Keratinocyte (primary cell): ENCODE measurements at regions not wholly inside any gene's neighbourhood (a gene's known extent, or its start where the extent isn't known, plus 50 kb on each side); places are given as distances from the start of the nearest gene placed in this dataset.

Experiments
- DNase-seq: peaks from one replicate; pipeline ENCODE4 v3.0.0-alpha.2; 2011; ENCODE audit warnings: low read depth, missing footprints, low spot score
- FAIRE-seq: peaks from 2 replicates; lab custom pipeline; 2011; peaks lifted over from hg19 to GRCh38; lab: Jason Lieb, UNC
- H2AFZ ChIP-seq: 2 replicates; pipeline ENCODE4 v1.6.0; 2012; ENCODE audit warnings: low read length, control low read depth, inconsistent platforms; ENCODE audit not compliant: control insufficient read depth
- H3K27ac ChIP-seq: 2 replicates; pipeline ENCODE4 v1.5.1; 2011; ENCODE audit warnings: low read length; ENCODE audit not compliant: control insufficient read depth, insufficient read depth
- H3K27me3 ChIP-seq: 3 replicates; pipeline ENCODE4 v1.6.0; 2011; ENCODE audit warnings: low read length; ENCODE audit not compliant: control insufficient read depth, insufficient read depth; ENCODE audit errors: extremely low read depth
- H3K36me3 ChIP-seq, 2 experiments: 2 replicates in 1 of 2; 3 replicates in 1 of 2; pipeline ENCODE4 v1.5.1; 2011; ENCODE audit warnings: low read length in 2 of 2, mild to moderate bottlenecking in 1 of 2; ENCODE audit not compliant: control insufficient read depth in 2 of 2, insufficient read depth in 2 of 2; ENCODE audit errors: extremely low read depth in 1 of 2
- H3K4me1 ChIP-seq: 3 replicates; pipeline ENCODE4 v1.5.1; 2011; ENCODE audit warnings: low read length; ENCODE audit not compliant: control insufficient read depth, insufficient read depth; ENCODE audit errors: extremely low read depth
- H3K4me2 ChIP-seq: 3 replicates; pipeline ENCODE4 v1.6.0; 2011; ENCODE audit warnings: low read depth, low read length; ENCODE audit not compliant: control insufficient read depth, insufficient read depth; ENCODE audit errors: extremely low read depth
- H3K4me3 ChIP-seq, 3 experiments: fragments of 200-600 bp in 1 of 3; sonication (generic) in 1 of 3; 2 replicates in 2 of 3; 3 replicates in 1 of 3; pipeline ENCODE4 v1.5.1; 2011 to 2016; ENCODE audit warnings: low read length in 3 of 3, mild to moderate bottlenecking in 3 of 3, control low read depth in 2 of 3, inconsistent platforms in 1 of 3, low read depth in 1 of 3, mixed read lengths in 1 of 3, mixed run types in 1 of 3, moderate library complexity in 1 of 3; ENCODE audit not compliant: control insufficient read depth in 2 of 3, insufficient read depth in 2 of 3; ENCODE audit errors: extremely low read depth in 1 of 3
- H3K79me2 ChIP-seq: 2 replicates; pipeline ENCODE4 v1.6.0; 2012; ENCODE audit warnings: low read length; ENCODE audit not compliant: control insufficient read depth, insufficient read depth
- H3K9ac ChIP-seq: 3 replicates; pipeline ENCODE4 v1.6.0; 2011; ENCODE audit warnings: low read length; ENCODE audit not compliant: control insufficient read depth, insufficient read depth; ENCODE audit errors: extremely low read depth
- H3K9me1 ChIP-seq: 3 replicates; pipeline ENCODE4 v1.6.0; 2011; ENCODE audit warnings: low read length; ENCODE audit not compliant: control insufficient read depth, insufficient read depth; ENCODE audit errors: extremely low read depth
- H3K9me3 ChIP-seq: 2 replicates; pipeline ENCODE4 v1.5.1; 2012; ENCODE audit warnings: low read depth, low read length; ENCODE audit not compliant: control insufficient read depth
- H4K20me1 ChIP-seq: 3 replicates; pipeline ENCODE4 v1.6.0; 2011; ENCODE audit warnings: low read length; ENCODE audit not compliant: control insufficient read depth, insufficient read depth; ENCODE audit errors: extremely low read depth
- EZH2 ChIP-seq: IDR thresholded peaks from one replicate; pipeline ENCODE4 v1.6.1; 2012; ENCODE audit warnings: inconsistent platforms, mild to moderate bottlenecking, low read length, moderate library complexity
- dilution Hi-C: fragments of 300-500 bp; cut with MboI; formaldehyde crosslinking; loops from one replicate; pipeline ENCODE4 v1.7.0; 2020; ENCODE audit warnings: low sequenced_read_pairs; ENCODE audit not compliant: extremely low pct_ligation_motif_present
- TF ChIP-seq, protein P1 (sequence below), 3 experiments: IDR thresholded peaks in 1 of 3; conservative IDR thresholded peaks in 1 of 3; optimal IDR thresholded peaks in 1 of 3; 2 replicates in 2 of 3; 3 replicates in 1 of 3; pipeline versions ENCODE3 to v1.5.1; 2011; ENCODE audit warnings: low read length in 3 of 3, mild to moderate bottlenecking in 3 of 3, moderate library complexity in 2 of 3, control low read depth in 1 of 3, inconsistent platforms in 1 of 3; ENCODE audit not compliant: insufficient read depth in 2 of 3; ENCODE audit errors: extremely low read depth in 1 of 3

DNA sequence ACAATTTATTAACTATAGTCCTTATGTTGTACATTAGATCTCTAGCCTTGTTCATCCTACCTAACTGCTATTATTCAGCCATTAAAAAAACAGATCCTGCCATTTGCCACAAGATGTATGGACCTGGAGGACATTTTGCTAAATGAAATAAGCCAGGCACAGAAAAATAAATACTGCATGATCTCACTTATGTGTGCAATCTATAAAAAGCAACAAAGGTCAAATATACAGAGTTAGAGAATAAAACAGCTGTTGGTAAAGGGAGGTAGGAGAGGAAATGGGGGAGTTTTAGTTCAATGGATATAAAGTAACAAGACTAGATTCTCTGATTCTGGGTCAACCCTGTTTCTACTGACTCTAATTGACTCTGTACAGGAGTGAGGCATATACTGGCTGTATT, 103.3 kb upstream of the FAM9C start:
- H3K79me2 ChIP-seq = no peaks in the 10 kb centered on the region
- H3K4me3 ChIP-seq = no peak overlapping the region
- FAIRE-seq = no peak
- no peak for TF ChIP-seq EZH2
- H4K20me1 ChIP-seq = no peaks in the 10 kb centered on the region
- H3K9me1 ChIP-seq = no peaks in the 10 kb centered on the region
- dilution Hi-C loops = no loop called here
- H3K27ac ChIP-seq = no peak overlapping the region
- H3K4me1 ChIP-seq = no peaks in the 10 kb centered on the region
- no peak overlapping the region for H3K4me2 ChIP-seq
- DNase-seq = no peak
- H2AFZ ChIP-seq = no peak overlapping the region
- no peaks in the 10 kb centered on the region for H3K36me3 ChIP-seq
- no peaks in the 10 kb centered on the region for H3K9me3 ChIP-seq
- H3K9ac ChIP-seq = no peak overlapping the region
- H3K27me3 ChIP-seq = no peaks in the 10 kb centered on the region

DNA sequence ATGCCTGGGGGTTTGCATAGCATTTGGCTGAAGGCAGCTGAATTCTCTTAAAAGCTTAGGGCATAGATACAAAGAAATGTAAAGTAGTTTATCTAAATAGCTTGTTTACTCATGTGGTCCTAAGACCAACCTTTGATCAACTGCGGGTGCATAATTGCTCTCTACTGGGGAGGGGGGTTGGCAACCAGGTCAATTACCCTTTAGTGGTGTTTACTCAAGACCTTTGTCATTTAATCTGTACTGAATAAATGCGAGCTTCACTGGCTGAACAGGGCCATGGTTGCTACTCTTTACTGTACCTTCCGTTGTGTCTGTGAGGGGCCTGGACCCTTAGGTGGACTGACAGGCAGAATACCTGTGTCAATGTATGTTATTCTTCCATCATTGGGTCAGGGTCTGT, 102.7 kb upstream of the FAM9C start:
- TF ChIP-seq EZH2 = no peak
- TF ChIP-seq, protein P1, sequence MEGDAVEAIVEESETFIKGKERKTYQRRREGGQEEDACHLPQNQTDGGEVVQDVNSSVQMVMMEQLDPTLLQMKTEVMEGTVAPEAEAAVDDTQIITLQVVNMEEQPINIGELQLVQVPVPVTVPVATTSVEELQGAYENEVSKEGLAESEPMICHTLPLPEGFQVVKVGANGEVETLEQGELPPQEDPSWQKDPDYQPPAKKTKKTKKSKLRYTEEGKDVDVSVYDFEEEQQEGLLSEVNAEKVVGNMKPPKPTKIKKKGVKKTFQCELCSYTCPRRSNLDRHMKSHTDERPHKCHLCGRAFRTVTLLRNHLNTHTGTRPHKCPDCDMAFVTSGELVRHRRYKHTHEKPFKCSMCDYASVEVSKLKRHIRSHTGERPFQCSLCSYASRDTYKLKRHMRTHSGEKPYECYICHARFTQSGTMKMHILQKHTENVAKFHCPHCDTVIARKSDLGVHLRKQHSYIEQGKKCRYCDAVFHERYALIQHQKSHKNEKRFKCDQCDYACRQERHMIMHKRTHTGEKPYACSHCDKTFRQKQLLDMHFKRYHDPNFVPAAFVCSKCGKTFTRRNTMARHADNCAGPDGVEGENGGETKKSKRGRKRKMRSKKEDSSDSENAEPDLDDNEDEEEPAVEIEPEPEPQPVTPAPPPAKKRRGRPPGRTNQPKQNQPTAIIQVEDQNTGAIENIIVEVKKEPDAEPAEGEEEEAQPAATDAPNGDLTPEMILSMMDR (optimal IDR thresholded peaks at IDR 0.05 in 1 of 3, IDR thresholded peaks at IDR 0.05 in 1 of 3, conservative IDR thresholded peaks at IDR 0.05 in 1 of 3; ENCODE audit: extremely low read depth in 1 of 3, insufficient read depth in 2 of 3, low read length in 3 of 3) = no peak
- H3K9ac ChIP-seq = no peak overlapping the region
- dilution Hi-C loops = no loop called here
- no peak overlapping the region for H2AFZ ChIP-seq
- no peaks in the 10 kb centered on the region for H3K9me1 ChIP-seq
- no peaks in the 10 kb centered on the region for H3K79me2 ChIP-seq
- FAIRE-seq (no peak), DNase-seq (no peak)
- H3K27me3 ChIP-seq = no peaks in the 10 kb centered on the region
- no peaks in the 10 kb centered on the region for H3K36me3 ChIP-seq
- H3K27ac ChIP-seq = no peak overlapping the region
- H3K9me3 ChIP-seq = no peaks in the 10 kb centered on the region
- H4K20me1 ChIP-seq = no peaks in the 10 kb centered on the region
- H3K4me3 ChIP-seq = no peak overlapping the region
- H3K4me2 ChIP-seq = no peak overlapping the region
- H3K4me1 ChIP-seq = no peaks in the 10 kb centered on the region

DNA sequence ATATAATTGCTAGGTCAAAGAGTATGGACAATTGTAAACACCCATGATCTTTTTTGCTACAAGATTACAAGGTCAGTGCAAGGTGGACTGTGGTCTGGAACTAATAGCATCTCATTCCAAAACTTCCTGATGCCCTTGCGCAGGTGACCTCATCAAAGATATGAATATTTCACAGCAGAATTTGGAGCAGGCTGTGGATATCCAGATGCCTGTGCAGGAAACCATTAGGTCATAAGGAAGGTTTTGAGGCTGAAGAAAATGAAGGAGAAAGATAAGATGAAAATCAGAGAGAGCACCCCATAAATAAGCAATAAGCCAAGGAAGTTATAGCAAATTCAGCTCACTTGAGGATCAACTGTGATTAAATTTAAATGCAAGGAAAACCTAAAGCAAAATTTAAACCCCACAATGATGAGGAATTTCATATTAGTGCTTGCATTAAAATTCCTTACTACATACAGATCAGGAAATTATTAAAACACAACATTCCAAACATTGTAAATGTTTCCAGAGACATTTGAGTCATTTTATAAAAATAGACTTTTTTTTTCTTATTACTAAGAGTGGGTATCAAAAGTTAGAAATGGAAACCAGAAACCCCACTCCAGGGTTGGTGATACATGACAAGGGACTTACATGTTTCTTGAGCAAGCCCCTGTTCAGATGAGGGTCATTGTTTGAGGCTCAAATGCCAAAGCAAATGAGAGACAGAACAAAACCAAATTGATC, 100.7 kb upstream of the FAM9C start:
- Histone ChIP-seq H3K9me1 (no peaks in the 10 kb centered on the region), H3K4me3 (no peak overlapping the region), H3K9me3 (no peaks in the 10 kb centered on the region), H3K27ac (no peak overlapping the region), H4K20me1 (no peaks in the 10 kb centered on the region), H3K4me2 (no peak overlapping the region), H3K27me3 (no peaks in the 10 kb centered on the region), H2AFZ (no peak overlapping the region), H3K9ac (no peak overlapping the region), H3K4me1 (no peaks in the 10 kb centered on the region), H3K79me2 (no peaks in the 10 kb centered on the region), H3K36me3 (no peaks in the 10 kb centered on the region)
- dilution Hi-C loops = no loop called here
- FAIRE-seq (no peak), DNase-seq (no peak)
- TF ChIP-seq EZH2 = no peak
